Right lung (tissue), 2 donors: ENCODE measurements at regions not wholly inside any gene's neighbourhood (a gene's known extent, or its start where the extent isn't known, plus 50 kb on each side); places are given as distances from the start of the nearest gene placed in this dataset.
A peak's percentile ranks its signal among the peaks of the same experiment; 100 is the strongest.

Experiments used
- DNase-seq, 2 donors: peaks; one replicate each; pipeline ENCODE4 v3.0.0-alpha.2; 2013

GRCh38 chr5:145708169-145708568 is 127.0 kb downstream of the PRELID2 start:
- DNase-seq: no peak

GRCh38 chr5:145704724-145705123 is 130.4 kb downstream of the PRELID2 start:
- DNase-seq: no peak

- no peak for DNase-seq
Measured at GRCh38 chr5:145703856-145704255, 131.3 kb downstream of the PRELID2 start.

GRCh38 chr5:145701404-145701803 is 133.7 kb downstream of the PRELID2 start:
- DNase-seq: no peak

GRCh38 chr5:145699846-145700245 is 135.3 kb downstream of the PRELID2 start:
- no peak for DNase-seq

- no peak for DNase-seq
Measured at GRCh38 chr5:145697251-145697990, 137.7 kb downstream of the PRELID2 start.

- DNase-seq: no peak
Measured at GRCh38 chr5:145689235-145689634, 145.9 kb downstream of the PRELID2 start.

GRCh38 chr5:145687943-145688342 is 147.2 kb downstream of the PRELID2 start:
- DNase-seq: no peak

GRCh38 chr5:145685417-145685816 is 149.7 kb downstream of the PRELID2 start:
- no peak for DNase-seq

GRCh38 chr5:145683431-145683830 is 151.7 kb downstream of the PRELID2 start:
- no peak for DNase-seq

GRCh38 chr5:145682197-145682899 is 152.8 kb downstream of the PRELID2 start:
- DNase-seq: no peak

GRCh38 chr5:145681686-145682085 is 153.5 kb downstream of the PRELID2 start:
- peak; percentile 35 to 50 for DNase-seq

GRCh38 chr5:145681216-145681615 is 153.9 kb downstream of the PRELID2 start:
- DNase-seq: no peak

GRCh38 chr5:145680767-145681166 is 154.4 kb downstream of the PRELID2 start:
- DNase-seq: peak; percentile 36 to 40

- DNase-seq: no peak
Measured at GRCh38 chr5:145680169-145680568, 155.0 kb downstream of the PRELID2 start.

- DNase-seq: no peak
Measured at GRCh38 chr5:145678255-145678654, 156.9 kb downstream of the PRELID2 start.

GRCh38 chr5:145673786-145674185 is 161.4 kb downstream of the PRELID2 start:
- DNase-seq: no peak

GRCh38 chr5:145668714-145669113 is 166.4 kb downstream of the PRELID2 start:
- DNase-seq: no peak

- no peak for DNase-seq
Measured at GRCh38 chr5:145667742-145668141, 167.4 kb downstream of the PRELID2 start.

- DNase-seq: no peak
Measured at GRCh38 chr5:145666591-145666990, 168.6 kb downstream of the PRELID2 start.

GRCh38 chr5:145661737-145662485 is 173.2 kb downstream of the PRELID2 start:
- DNase-seq: peak; percentile 60 to 70

- peak; percentile 44 to 52 for DNase-seq
Measured at GRCh38 chr5:145660897-145661640, 174.1 kb downstream of the PRELID2 start.
